CD4-positive, CD25-positive, alpha-beta regulatory T cell (primary cell): ENCODE measurements at regions not wholly inside any gene's neighbourhood (a gene's known extent, or its start where the extent isn't known, plus 50 kb on each side); places are given as distances from the start of the nearest gene placed in this dataset.

Experiments used
- ATAC-seq, 2 donors: fragments of 150-1000 bp; cut with Tn5 transposase; one replicate each; pipeline ENCODE4 v1.10.0; 2021; ENCODE audit warnings: low read depth in 2 of 2, moderate number of reproducible peaks in 2 of 2, moderate library complexity in 1 of 2
- DNase-seq, 3 donors: peaks; one replicate each; pipeline versions ENCODE4 v3.0.0 to v3.0.0-alpha.2; 2012 to 2022; ENCODE audit warnings: mixed read lengths in 1 of 3
- H3K27ac ChIP-seq: one replicate; pipeline ENCODE4 v1.7.0; 2013; ENCODE audit warnings: mild to moderate bottlenecking, low read length; ENCODE audit not compliant: insufficient read depth, poor library complexity, severe bottlenecking
- H3K27me3 ChIP-seq: one replicate; pipeline ENCODE4 v1.7.0; 2013; ENCODE audit warnings: low read length; ENCODE audit not compliant: control insufficient read depth, insufficient read depth
- H3K36me3 ChIP-seq: one replicate; pipeline ENCODE4 v1.7.0; 2013; ENCODE audit warnings: mild to moderate bottlenecking, low read length, moderate library complexity; ENCODE audit not compliant: control insufficient read depth, insufficient read depth
- H3K4me1 ChIP-seq: 2 replicates; pipeline ENCODE4 v1.7.0; 2013; ENCODE audit warnings: mild to moderate bottlenecking, low read length; ENCODE audit not compliant: insufficient read depth, control insufficient read depth, poor library complexity, severe bottlenecking
- H3K4me3 ChIP-seq: one replicate; pipeline ENCODE4 v1.7.0; 2013; ENCODE audit warnings: low read depth, mild to moderate bottlenecking, low read length, moderate library complexity
- H3K9me3 ChIP-seq, 2 experiments: 1 replicate in 1 of 2; 2 replicates in 1 of 2; pipeline ENCODE4 v1.7.0; 2013; ENCODE audit warnings: low read length in 2 of 2, mild to moderate bottlenecking in 1 of 2, moderate library complexity in 1 of 2; ENCODE audit not compliant: control insufficient read depth in 2 of 2
- H3K27ac Mint-ChIP-seq, 3 donors: one replicate each; pipeline ENCODE4 v1.8.0; 2020 to 2022; ENCODE audit warnings: mild to moderate bottlenecking in 3 of 3, mixed read lengths in 3 of 3, moderate library complexity in 2 of 3
- H3K27me3 Mint-ChIP-seq: one replicate; pipeline ENCODE4 v1.8.0; 2022; ENCODE audit warnings: mild to moderate bottlenecking, mixed read lengths
- H3K36me3 Mint-ChIP-seq: one replicate; pipeline ENCODE4 v1.8.0; 2020; ENCODE audit warnings: mixed read lengths
- H3K4me1 Mint-ChIP-seq, 4 donors: one replicate each; pipeline ENCODE4 v1.8.0; 2020 to 2022; ENCODE audit warnings: mixed read lengths in 4 of 4, mild to moderate bottlenecking in 1 of 4
- H3K4me3 Mint-ChIP-seq, 4 donors: one replicate each; pipeline ENCODE4 v1.8.0; 2020 to 2022; ENCODE audit warnings: mild to moderate bottlenecking in 4 of 4, mixed read lengths in 4 of 4, moderate library complexity in 3 of 4
- H3K9me3 Mint-ChIP-seq, 7 donors: one replicate each; pipeline ENCODE4 v1.8.0; 2020 to 2022; ENCODE audit warnings: mixed read lengths in 7 of 7, mild to moderate bottlenecking in 3 of 7, moderate library complexity in 2 of 7

DNA sequence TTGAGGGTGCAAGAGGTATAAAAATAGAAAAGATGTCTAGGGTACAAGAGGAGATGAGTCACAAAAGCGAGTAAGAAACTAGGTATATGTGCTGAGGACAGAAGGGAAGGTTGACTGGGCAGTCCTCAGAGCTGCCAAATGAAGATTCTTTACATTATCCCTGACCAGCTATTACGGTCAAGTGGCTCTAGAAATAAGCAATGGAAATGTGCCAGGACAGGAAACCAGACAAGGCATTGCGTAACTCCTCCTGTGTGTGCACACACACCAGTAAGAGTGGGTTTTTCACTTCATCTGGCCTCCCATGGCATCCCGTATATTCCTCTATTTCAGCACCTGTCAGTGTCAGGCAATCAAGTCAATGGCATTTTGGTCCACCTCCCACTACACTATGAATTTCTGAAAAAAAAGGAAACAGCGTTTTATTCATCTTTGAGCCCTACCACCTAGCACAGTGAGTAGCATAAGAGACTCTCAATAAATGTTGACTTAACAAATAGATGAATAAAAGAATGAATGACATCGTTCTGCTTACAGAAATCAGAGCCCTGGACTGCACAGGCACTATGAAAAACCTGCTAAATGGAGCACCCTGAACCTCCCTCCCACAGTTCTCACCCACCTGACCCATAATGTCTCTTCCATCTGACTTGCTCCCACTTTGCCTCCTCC lies 62.6 kb upstream of the KLF3 start:
- Histone ChIP-seq H3K27me3 (no peaks in the 10 kb centered on the region), H3K4me3 (no peak overlapping the region), H3K36me3 (no peaks in the 10 kb centered on the region), H3K9me3 (no peaks in the 10 kb centered on the region), H3K27ac (no peak overlapping the region), H3K4me1 (peaks cover 3% of the 10 kb centered on the region)
- no peak for ATAC-seq
- no peak for DNase-seq
- Mint-ChIP-seq H3K4me3 (no peak overlapping the region), H3K4me1 (peaks cover 5 to 37% (median 12%) of the 10 kb centered on the region in 4 donors), H3K27ac (peak overlapping the region in 1 of 3 donors; percentile 8), H3K27me3 (peaks cover 8% of the 10 kb centered on the region), H3K36me3 (peaks cover 4% of the 10 kb centered on the region), H3K9me3 (peaks cover 0 to 3% (median 0%) of the 10 kb centered on the region in 7 donors)

DNA sequence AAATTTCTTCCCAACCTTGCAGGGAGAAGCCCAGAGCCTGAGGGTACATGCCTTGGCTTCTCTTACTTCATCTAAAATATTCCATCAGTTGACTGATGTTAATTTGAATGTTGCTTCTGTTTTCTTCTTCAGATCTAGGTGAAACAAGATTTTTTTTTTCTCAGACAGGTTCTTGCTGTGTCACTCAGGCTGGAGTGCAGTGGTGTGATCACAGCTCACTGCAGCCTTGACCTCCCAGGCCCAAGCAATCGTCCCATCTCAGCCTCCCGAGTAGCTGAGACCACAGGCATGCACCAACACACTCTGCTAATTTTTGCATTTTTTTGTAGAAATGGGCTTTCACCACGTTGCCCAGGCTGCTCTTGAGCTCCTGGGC lies 62.1 kb upstream of the KLF3 start:
- Mint-ChIP-seq H3K27ac (peak overlapping the region in 1 of 3 donors; percentile 8), H3K4me3 (no peak overlapping the region), H3K4me1 (peaks cover 5 to 40% (median 12%) of the 10 kb centered on the region in 4 donors), H3K27me3 (peaks cover 8% of the 10 kb centered on the region), H3K36me3 (peaks cover 4% of the 10 kb centered on the region), H3K9me3 (peaks cover 0 to 3% (median 0%) of the 10 kb centered on the region in 7 donors)
- peaks cover 3% of the 10 kb centered on the region for H3K4me1 ChIP-seq
- DNase-seq (no peak), ATAC-seq (no peak)
- no peak overlapping the region for H3K4me3 ChIP-seq
- H3K36me3 ChIP-seq, result no peaks in the 10 kb centered on the region
- H3K27ac ChIP-seq, result no peak overlapping the region
- H3K27me3 ChIP-seq, result no peaks in the 10 kb centered on the region
- no peaks in the 10 kb centered on the region for H3K9me3 ChIP-seq

GRCh38 chr4:38603652-38604051 lies 60.3 kb upstream of the KLF3 start:
- Mint-ChIP-seq H3K27me3 (peaks cover 8% of the 10 kb centered on the region), H3K27ac (no peak overlapping the region), H3K4me1 (peaks cover 5 to 40% (median 12%) of the 10 kb centered on the region in 4 donors), H3K9me3 (peaks cover 0 to 3% (median 0%) of the 10 kb centered on the region in 7 donors), H3K36me3 (peaks cover 4% of the 10 kb centered on the region), H3K4me3 (no peak overlapping the region)
- Histone ChIP-seq H3K9me3 (no peaks in the 10 kb centered on the region), H3K4me1 (peaks cover 3% of the 10 kb centered on the region), H3K27me3 (no peaks in the 10 kb centered on the region), H3K27ac (no peak overlapping the region), H3K36me3 (no peaks in the 10 kb centered on the region), H3K4me3 (no peak overlapping the region)
- ATAC-seq (no peak), DNase-seq (no peak)

- H3K36me3 Mint-ChIP-seq, result peaks cover 4% of the 10 kb centered on the region
- Histone ChIP-seq H3K9me3 (no peaks in the 10 kb centered on the region), H3K27me3 (no peaks in the 10 kb centered on the region), H3K36me3 (no peaks in the 10 kb centered on the region), H3K4me3 (no peak overlapping the region), H3K4me1 (peaks cover 12% of the 10 kb centered on the region), H3K27ac (no peak overlapping the region)
- H3K27ac Mint-ChIP-seq, result peak overlapping the region in 2 of 3 donors; percentile 21 to 85
- peaks cover 0 to 3% (median 0%) of the 10 kb centered on the region in 7 donors for H3K9me3 Mint-ChIP-seq
- ATAC-seq (no peak), DNase-seq (no peak)
- no peak overlapping the region for H3K4me3 Mint-ChIP-seq
- peaks cover 12 to 52% (median 19%) of the 10 kb centered on the region in 4 donors for H3K4me1 Mint-ChIP-seq
- H3K27me3 Mint-ChIP-seq, result peaks cover 4% of the 10 kb centered on the region
Measured at GRCh38 chr4:38605181-38605752, 58.7 kb upstream of the KLF3 start.

DNA sequence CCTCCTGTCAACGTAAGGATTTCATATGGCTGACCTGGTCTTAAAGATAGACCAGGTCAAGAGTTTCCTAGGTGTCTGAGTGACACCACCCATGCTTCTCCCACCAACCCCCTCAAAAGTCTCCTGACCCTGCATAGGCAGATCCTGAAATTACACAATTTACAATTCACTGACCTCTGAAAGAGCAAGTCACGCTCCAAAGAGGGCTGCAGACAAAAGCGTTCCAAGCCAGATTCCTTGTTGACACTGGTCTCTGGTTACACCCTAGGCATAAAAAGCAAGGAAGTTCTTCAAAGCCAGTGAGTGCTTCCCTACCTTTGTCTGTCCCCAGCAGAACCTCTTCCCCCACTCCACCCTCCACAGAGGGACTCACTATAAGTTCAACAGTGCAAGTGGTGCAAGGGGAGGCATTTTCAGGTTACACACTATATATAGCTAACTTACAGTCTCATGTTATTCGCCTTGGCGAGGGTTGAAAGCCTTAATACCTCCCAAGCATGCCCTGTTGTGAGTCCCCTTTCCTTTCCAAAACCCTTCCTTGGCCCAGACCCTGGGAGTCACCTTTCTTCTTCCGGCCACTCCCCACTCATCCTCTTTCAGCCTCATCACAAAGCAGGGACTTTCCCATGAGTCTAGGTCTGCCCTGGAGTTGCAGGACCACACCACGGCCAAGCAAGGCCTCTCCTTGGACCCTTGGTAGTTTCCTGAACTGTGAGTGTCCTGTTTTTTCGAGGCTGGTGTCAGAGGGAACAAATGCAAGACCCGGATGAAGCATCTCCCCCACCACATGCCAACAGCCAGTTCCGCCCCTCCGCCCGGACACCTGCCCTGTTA lies 58.0 kb upstream of the KLF3 start:
- H3K9me3 ChIP-seq, result no peaks in the 10 kb centered on the region
- Mint-ChIP-seq H3K27ac (peak overlapping the region; percentile 32 to 85 (median 60)), H3K9me3 (peaks cover 0 to 3% (median 0%) of the 10 kb centered on the region in 7 donors), H3K27me3 (peaks cover 4% of the 10 kb centered on the region), H3K4me3 (no peak overlapping the region), H3K4me1 (peaks cover 12 to 47% (median 20%) of the 10 kb centered on the region in 4 donors), H3K36me3 (peaks cover 4% of the 10 kb centered on the region)
- no peak overlapping the region for H3K27ac ChIP-seq
- no peak for DNase-seq
- H3K27me3 ChIP-seq, result no peaks in the 10 kb centered on the region
- no peak for ATAC-seq
- H3K36me3 ChIP-seq, result no peaks in the 10 kb centered on the region
- H3K4me3 ChIP-seq, result no peak overlapping the region
- peaks cover 12% of the 10 kb centered on the region for H3K4me1 ChIP-seq

GRCh38 chr4:38606587-38606905 lies 57.5 kb upstream of the KLF3 start:
- ATAC-seq (no peak), DNase-seq (no peak)
- Histone ChIP-seq H3K4me3 (no peak overlapping the region), H3K9me3 (no peaks in the 10 kb centered on the region), H3K36me3 (no peaks in the 10 kb centered on the region), H3K4me1 (peaks cover 12% of the 10 kb centered on the region), H3K27ac (no peak overlapping the region), H3K27me3 (no peaks in the 10 kb centered on the region)
- peaks cover 4% of the 10 kb centered on the region for H3K36me3 Mint-ChIP-seq
- H3K27ac Mint-ChIP-seq, result peak overlapping the region; percentile 30 to 60 (median 32)
- no peak overlapping the region for H3K4me3 Mint-ChIP-seq
- peaks cover 12 to 49% (median 20%) of the 10 kb centered on the region in 4 donors for H3K4me1 Mint-ChIP-seq
- H3K9me3 Mint-ChIP-seq, result peaks cover 0 to 3% (median 0%) of the 10 kb centered on the region in 7 donors
- peaks cover 4% of the 10 kb centered on the region for H3K27me3 Mint-ChIP-seq

DNA sequence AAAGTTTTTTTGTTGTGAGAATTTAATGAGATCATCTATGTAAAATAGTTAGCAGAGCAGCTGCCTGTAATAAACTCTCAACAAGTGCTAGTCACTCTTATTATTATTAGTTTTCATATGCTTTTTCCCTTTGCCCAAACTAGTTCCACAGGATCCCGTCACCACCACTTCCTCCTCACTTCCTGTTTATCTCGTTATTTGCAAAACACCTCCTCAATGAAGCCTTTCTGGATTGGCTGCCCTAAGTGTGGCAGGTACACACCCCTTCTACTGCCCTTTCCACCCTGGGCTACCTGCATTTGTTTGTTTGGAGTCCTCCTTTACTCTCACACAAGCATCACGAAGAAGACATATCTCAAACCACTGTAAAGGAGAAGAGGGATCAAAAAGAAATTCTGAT lies 54.4 kb upstream of the KLF3 start:
- H3K4me3 Mint-ChIP-seq, result peak overlapping the region in 1 of 4 donors; percentile 53
- peaks cover 7 to 53% (median 24%) of the 10 kb centered on the region in 4 donors for H3K4me1 Mint-ChIP-seq
- peak in 1 of 3 donors; percentile 35 for DNase-seq

More for the DNA sequence above, 54.4 kb upstream of the KLF3 start:
- H3K27ac Mint-ChIP-seq, result peak overlapping the region in 1 of 3 donors; percentile 1
- H3K4me1 ChIP-seq, result peaks cover 12% of the 10 kb centered on the region
- no peaks in the 10 kb centered on the region for H3K36me3 ChIP-seq
- H3K27me3 Mint-ChIP-seq, result no peaks in the 10 kb centered on the region
- no peak overlapping the region for H3K27ac ChIP-seq
- peaks cover under 1% of the 10 kb centered on the region for H3K36me3 Mint-ChIP-seq
- peak overlapping the region; percentile 13 for H3K4me3 ChIP-seq
- H3K27me3 ChIP-seq, result no peaks in the 10 kb centered on the region
- no peak for ATAC-seq
- H3K9me3 Mint-ChIP-seq, result peaks cover 0 to 3% (median 0%) of the 10 kb centered on the region in 7 donors
- no peaks in the 10 kb centered on the region for H3K9me3 ChIP-seq
